Testis (tissue), 2 donors: ENCODE measurements at regions not wholly inside any gene's neighbourhood (a gene's known extent, or its start where the extent isn't known, plus 50 kb on each side); places are given as distances from the start of the nearest gene placed in this dataset.

Experiments
- POLR2A ChIP-seq: fragments of 450-650 bp; IDR thresholded peaks from one replicate; pipeline ENCODE4 v1.6.1; 2017; ENCODE audit warnings: antibody characterized with exemption, mild to moderate bottlenecking, moderate library complexity
- TF ChIP-seq, protein P1 (sequence below), 3 experiments: fragments of 450-650 bp in 2 of 3; fragments of 200-600 bp in 1 of 3; sonication (generic) in 1 of 3; IDR thresholded peaks; one replicate each; pipeline ENCODE4 v1.5.1; 2016 to 2019; ENCODE audit warnings: antibody characterized with exemption in 3 of 3, mild to moderate bottlenecking in 2 of 3, moderate library complexity in 1 of 3

DNA sequence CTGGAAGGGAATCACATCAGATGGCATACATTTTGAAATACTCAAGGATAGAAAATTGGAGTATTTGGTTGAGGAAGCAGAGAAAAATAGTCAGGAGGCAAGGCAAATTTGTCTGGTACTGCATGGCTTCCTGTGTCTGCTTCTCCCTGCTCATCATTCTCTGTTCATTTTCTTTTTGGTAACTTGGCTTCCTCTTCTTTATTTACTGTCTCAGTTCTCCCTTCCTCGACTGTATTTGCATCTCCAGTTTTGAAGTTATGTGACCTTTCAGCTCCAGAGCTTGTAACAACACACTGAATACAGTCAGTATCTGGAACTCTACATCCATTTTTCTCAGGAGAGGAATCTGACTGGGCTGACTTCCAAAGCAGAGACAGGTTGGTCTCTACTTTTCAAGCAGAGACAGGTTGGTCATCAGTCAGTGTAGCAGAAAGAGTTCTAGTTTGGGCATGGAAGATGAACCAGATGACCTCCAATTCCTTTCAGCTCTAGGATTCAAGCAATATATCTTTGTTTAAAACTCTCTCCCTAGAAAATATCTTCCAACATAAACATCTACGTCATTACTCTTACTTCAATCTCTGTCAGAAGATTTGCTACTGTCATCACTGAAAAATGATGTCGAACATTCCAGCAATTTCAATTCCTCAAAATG is 571.2 kb downstream of the ADGRL2 start:
- TF ChIP-seq, protein P1, sequence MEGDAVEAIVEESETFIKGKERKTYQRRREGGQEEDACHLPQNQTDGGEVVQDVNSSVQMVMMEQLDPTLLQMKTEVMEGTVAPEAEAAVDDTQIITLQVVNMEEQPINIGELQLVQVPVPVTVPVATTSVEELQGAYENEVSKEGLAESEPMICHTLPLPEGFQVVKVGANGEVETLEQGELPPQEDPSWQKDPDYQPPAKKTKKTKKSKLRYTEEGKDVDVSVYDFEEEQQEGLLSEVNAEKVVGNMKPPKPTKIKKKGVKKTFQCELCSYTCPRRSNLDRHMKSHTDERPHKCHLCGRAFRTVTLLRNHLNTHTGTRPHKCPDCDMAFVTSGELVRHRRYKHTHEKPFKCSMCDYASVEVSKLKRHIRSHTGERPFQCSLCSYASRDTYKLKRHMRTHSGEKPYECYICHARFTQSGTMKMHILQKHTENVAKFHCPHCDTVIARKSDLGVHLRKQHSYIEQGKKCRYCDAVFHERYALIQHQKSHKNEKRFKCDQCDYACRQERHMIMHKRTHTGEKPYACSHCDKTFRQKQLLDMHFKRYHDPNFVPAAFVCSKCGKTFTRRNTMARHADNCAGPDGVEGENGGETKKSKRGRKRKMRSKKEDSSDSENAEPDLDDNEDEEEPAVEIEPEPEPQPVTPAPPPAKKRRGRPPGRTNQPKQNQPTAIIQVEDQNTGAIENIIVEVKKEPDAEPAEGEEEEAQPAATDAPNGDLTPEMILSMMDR (IDR thresholded peaks at IDR 0.05): no peak
- TF ChIP-seq POLR2A: no peak
